ENCODE measurements at regions not wholly inside any gene's neighbourhood (a gene's known extent, or its start where the extent isn't known, plus 50 kb on each side); places are given as distances from the start of the nearest gene placed in this dataset.

DNA sequence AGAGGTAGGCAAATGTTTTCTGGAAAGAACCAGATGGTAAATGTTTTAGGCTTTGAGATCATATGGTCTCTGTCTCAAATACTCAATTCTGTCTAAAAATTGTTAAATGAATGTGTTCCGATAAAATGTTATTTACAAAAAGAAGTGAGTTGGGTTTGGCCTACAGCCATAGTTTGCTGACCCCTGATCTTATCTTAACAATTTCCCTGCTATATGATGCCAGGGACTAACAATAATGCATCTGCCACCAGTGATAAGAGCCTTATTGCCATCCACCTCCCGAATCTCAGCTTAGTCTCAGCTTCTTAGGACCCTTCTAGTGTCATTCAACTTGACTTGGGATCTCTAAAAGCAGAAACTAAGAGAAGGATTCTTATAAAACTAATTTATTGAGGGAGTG is 208.5 kb upstream of the ADGRL2 start:
- peaks cover 0 to 6% (median 4%) of the 10 kb centered on the region in 7 donors for H3K9me3 Mint-ChIP-seq
- no CpG with 5 or more reads among the region's 2 CpGs for WGBS (ENCODE audit: insufficient coverage)
- H3K36me3 ChIP-seq (replicated peaks in 1 of 2; ENCODE audit: control insufficient read depth in 1 of 2, insufficient read depth in 2 of 2, low read length in 2 of 2), result no peaks in the 10 kb centered on the region
- H3K27ac ChIP-seq (ENCODE audit: low read depth in 1 of 2, low read length in 2 of 2), result no peak overlapping the region
- TF ChIP-seq, protein P1, sequence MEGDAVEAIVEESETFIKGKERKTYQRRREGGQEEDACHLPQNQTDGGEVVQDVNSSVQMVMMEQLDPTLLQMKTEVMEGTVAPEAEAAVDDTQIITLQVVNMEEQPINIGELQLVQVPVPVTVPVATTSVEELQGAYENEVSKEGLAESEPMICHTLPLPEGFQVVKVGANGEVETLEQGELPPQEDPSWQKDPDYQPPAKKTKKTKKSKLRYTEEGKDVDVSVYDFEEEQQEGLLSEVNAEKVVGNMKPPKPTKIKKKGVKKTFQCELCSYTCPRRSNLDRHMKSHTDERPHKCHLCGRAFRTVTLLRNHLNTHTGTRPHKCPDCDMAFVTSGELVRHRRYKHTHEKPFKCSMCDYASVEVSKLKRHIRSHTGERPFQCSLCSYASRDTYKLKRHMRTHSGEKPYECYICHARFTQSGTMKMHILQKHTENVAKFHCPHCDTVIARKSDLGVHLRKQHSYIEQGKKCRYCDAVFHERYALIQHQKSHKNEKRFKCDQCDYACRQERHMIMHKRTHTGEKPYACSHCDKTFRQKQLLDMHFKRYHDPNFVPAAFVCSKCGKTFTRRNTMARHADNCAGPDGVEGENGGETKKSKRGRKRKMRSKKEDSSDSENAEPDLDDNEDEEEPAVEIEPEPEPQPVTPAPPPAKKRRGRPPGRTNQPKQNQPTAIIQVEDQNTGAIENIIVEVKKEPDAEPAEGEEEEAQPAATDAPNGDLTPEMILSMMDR (IDR thresholded peaks at IDR 0.05), result no peak
- no peak overlapping the region for H3K4me3 ChIP-seq (replicated peaks in 1 of 3; ENCODE audit: low read depth in 2 of 3, low read length in 3 of 3)
- no peaks in the 10 kb centered on the region for H3K27me3 ChIP-seq (ENCODE audit: control insufficient read depth in 2 of 2, insufficient read depth in 2 of 2, low read length in 2 of 2)
- H3K4me3 Mint-ChIP-seq, result no peak overlapping the region
- H2AFZ ChIP-seq (ENCODE audit: insufficient read depth, low read depth, low read length, poor library complexity, severe bottlenecking), result no peak overlapping the region
- H4K20me1 ChIP-seq (ENCODE audit: insufficient read depth, low read length), result no peaks in the 10 kb centered on the region
- H3K27ac Mint-ChIP-seq, result no peak overlapping the region
- no peaks in the 10 kb centered on the region for H3K9me3 ChIP-seq (replicated peaks in 1 of 2; ENCODE audit: control insufficient read depth in 1 of 2, insufficient read depth in 1 of 2, low read length in 2 of 2)
- no peaks in the 10 kb centered on the region for H3K36me3 Mint-ChIP-seq
- H3K4me1 Mint-ChIP-seq, result no peaks in the 10 kb centered on the region
- intact Hi-C loops (cut with micrococcal nuclease), result no loop called here
- H3K27me3 Mint-ChIP-seq (ENCODE audit: low read depth in 3 of 3), result peaks cover 0 to 2% (median 2%) of the 10 kb centered on the region in 3 donors
- H3K4me2 ChIP-seq (replicated peaks; ENCODE audit: extremely low read depth, low read length, poor library complexity, severe bottlenecking), result no peak overlapping the region
- H3K4me1 ChIP-seq (ENCODE audit: control insufficient read depth in 1 of 2, insufficient read depth in 2 of 2, low read length in 2 of 2), result no peaks in the 10 kb centered on the region
- no peak for DNase-seq
- no peak overlapping the region for H3K9ac ChIP-seq (ENCODE audit: insufficient read depth, low read length, poor library complexity, severe bottlenecking)
- no peaks in the 10 kb centered on the region for H3K79me2 ChIP-seq (ENCODE audit: insufficient read depth, low read length)

DNA sequence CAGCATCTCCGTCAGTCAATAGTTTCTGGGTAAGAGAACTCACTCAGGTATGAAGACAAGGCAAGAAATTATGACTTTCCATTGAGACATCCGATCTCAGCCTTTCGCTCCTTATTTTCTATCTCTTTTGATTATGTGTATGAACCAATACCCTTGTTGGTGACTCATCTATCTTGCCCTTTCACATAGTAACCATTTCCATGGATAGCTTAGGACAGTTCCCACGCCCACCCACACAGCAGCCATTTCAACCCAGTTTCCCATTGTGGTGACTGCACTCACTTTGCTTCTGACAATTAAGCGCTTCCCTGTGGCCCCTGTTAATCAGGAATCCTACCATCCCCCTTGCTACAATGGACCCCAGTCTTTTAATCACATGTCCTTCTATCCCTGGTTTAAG is 210.6 kb upstream of the ADGRL2 start:
- DNase-seq, result no peak
- peaks cover 0 to 5% (median 3%) of the 10 kb centered on the region in 7 donors for H3K9me3 Mint-ChIP-seq
- H3K9ac ChIP-seq (ENCODE audit: insufficient read depth, low read length, poor library complexity, severe bottlenecking), result no peak overlapping the region
- H3K36me3 ChIP-seq (replicated peaks in 1 of 2; ENCODE audit: control insufficient read depth in 1 of 2, insufficient read depth in 2 of 2, low read length in 2 of 2), result no peaks in the 10 kb centered on the region
- peaks cover 0 to 2% (median 2%) of the 10 kb centered on the region in 3 donors for H3K27me3 Mint-ChIP-seq (ENCODE audit: low read depth in 3 of 3)
- no peak overlapping the region for H3K4me2 ChIP-seq (replicated peaks; ENCODE audit: extremely low read depth, low read length, poor library complexity, severe bottlenecking)
- intact Hi-C loops (cut with micrococcal nuclease), result no loop called here
- H3K4me1 Mint-ChIP-seq, result no peaks in the 10 kb centered on the region
- no peak overlapping the region for H3K4me3 ChIP-seq (replicated peaks in 1 of 3; ENCODE audit: low read depth in 2 of 3, low read length in 3 of 3)
- no peak overlapping the region for H3K27ac Mint-ChIP-seq
- no peaks in the 10 kb centered on the region for H3K27me3 ChIP-seq (ENCODE audit: control insufficient read depth in 2 of 2, insufficient read depth in 2 of 2, low read length in 2 of 2)
- H3K27ac ChIP-seq (ENCODE audit: low read depth in 1 of 2, low read length in 2 of 2), result no peak overlapping the region
- TF ChIP-seq, protein P1 (IDR thresholded peaks at IDR 0.05), result no peak
- no peak overlapping the region for H3K4me3 Mint-ChIP-seq
- H2AFZ ChIP-seq (ENCODE audit: insufficient read depth, low read depth, low read length, poor library complexity, severe bottlenecking), result no peak overlapping the region
- no peaks in the 10 kb centered on the region for H3K36me3 Mint-ChIP-seq
- 100% methylated on average over 2 of the region's 5 CpGs for WGBS (ENCODE audit: insufficient coverage)
- H3K9me3 ChIP-seq (replicated peaks in 1 of 2; ENCODE audit: control insufficient read depth in 1 of 2, insufficient read depth in 1 of 2, low read length in 2 of 2), result no peaks in the 10 kb centered on the region
- no peaks in the 10 kb centered on the region for H3K79me2 ChIP-seq (ENCODE audit: insufficient read depth, low read length)
- no peaks in the 10 kb centered on the region for H4K20me1 ChIP-seq (ENCODE audit: insufficient read depth, low read length)
- H3K4me1 ChIP-seq (ENCODE audit: control insufficient read depth in 1 of 2, insufficient read depth in 2 of 2, low read length in 2 of 2), result no peaks in the 10 kb centered on the region
